ENCODE measurements at regions not wholly inside any gene's neighbourhood (a gene's known extent, or its start where the extent isn't known, plus 50 kb on each side); places are given as distances from the start of the nearest gene placed in this dataset.

- TF ChIP-seq CTCF (conservative IDR thresholded peaks at IDR 0.05), result peak; percentile 89
- H3K9ac ChIP-seq (ENCODE audit: extremely low read depth, low read length, poor library complexity, severe bottlenecking), result no peak overlapping the region
- H3K9me3 ChIP-seq (ENCODE audit: control insufficient read depth, low read length), result no peaks in the 10 kb centered on the region
- Mint-ChIP-seq H3K4me3 (no peak overlapping the region), H3K36me3 (ENCODE audit: low read depth) (no peaks in the 10 kb centered on the region), H3K27ac (no peak overlapping the region), H3K4me1 (no peaks in the 10 kb centered on the region), H3K9me3 (no peaks in the 10 kb centered on the region), H3K27me3 (ENCODE audit: insufficient read depth) (no peaks in the 10 kb centered on the region)
- no peak overlapping the region for H3K27ac ChIP-seq (ENCODE audit: low read depth, low read length)
- no peak overlapping the region for H3K4me3 ChIP-seq (ENCODE audit: low read length)
- WGBS, 2 experiments (ENCODE audit: insufficient coverage in 1 of 2, insufficient read length in 1 of 2), result 17 to 35% methylated on average over 1 to 2 of the region's 2 CpGs
- H3K4me1 ChIP-seq (ENCODE audit: control insufficient read depth, insufficient read depth, low read length), result no peaks in the 10 kb centered on the region
- H3K36me3 ChIP-seq (ENCODE audit: control insufficient read depth, insufficient read depth, low read length), result no peaks in the 10 kb centered on the region
- DNase-seq, result peak; percentile 83
- H3K27me3 ChIP-seq (ENCODE audit: control insufficient read depth, insufficient read depth, low read length, poor library complexity, severe bottlenecking), result no peaks in the 10 kb centered on the region
Measured at GRCh38 chr1:102174259-102174863, 177.6 kb upstream of the OLFM3 start.

- H3K9me3 ChIP-seq (ENCODE audit: control insufficient read depth, low read length), result no peaks in the 10 kb centered on the region
- no peak overlapping the region for H3K9ac ChIP-seq (ENCODE audit: extremely low read depth, low read length, poor library complexity, severe bottlenecking)
- Mint-ChIP-seq H3K27ac (no peak overlapping the region), H3K4me1 (no peaks in the 10 kb centered on the region), H3K36me3 (ENCODE audit: low read depth) (no peaks in the 10 kb centered on the region), H3K4me3 (no peak overlapping the region), H3K27me3 (ENCODE audit: insufficient read depth) (no peaks in the 10 kb centered on the region), H3K9me3 (no peaks in the 10 kb centered on the region)
- H3K4me1 ChIP-seq (ENCODE audit: control insufficient read depth, insufficient read depth, low read length), result no peaks in the 10 kb centered on the region
- no peaks in the 10 kb centered on the region for H3K36me3 ChIP-seq (ENCODE audit: control insufficient read depth, insufficient read depth, low read length)
- no peak overlapping the region for H3K4me3 ChIP-seq (ENCODE audit: low read length)
- no peaks in the 10 kb centered on the region for H3K27me3 ChIP-seq (ENCODE audit: control insufficient read depth, insufficient read depth, low read length, poor library complexity, severe bottlenecking)
- no peak for TF ChIP-seq CTCF (conservative IDR thresholded peaks at IDR 0.05)
- no peak overlapping the region for H3K27ac ChIP-seq (ENCODE audit: low read depth, low read length)
- no peak for DNase-seq
- 86% methylated on average over 1 of the region's 1 CpG; no CpG with 5 or more reads in 1 of the 2 experiments for WGBS, 2 experiments (ENCODE audit: insufficient coverage in 1 of 2, insufficient read length in 1 of 2)
Measured at GRCh38 chr1:102172200-102172599, 175.5 kb upstream of the OLFM3 start.

- 80 to 90% methylated on average over 1 of the region's 1 CpG for WGBS, 2 experiments (ENCODE audit: insufficient coverage in 1 of 2, insufficient read length in 1 of 2)
- Histone ChIP-seq H3K4me1 (ENCODE audit: control insufficient read depth, insufficient read depth, low read length) (no peaks in the 10 kb centered on the region), H3K27ac (ENCODE audit: low read depth, low read length) (no peak overlapping the region), H3K36me3 (ENCODE audit: control insufficient read depth, insufficient read depth, low read length) (no peaks in the 10 kb centered on the region), H3K9me3 (ENCODE audit: control insufficient read depth, low read length) (no peaks in the 10 kb centered on the region), H3K9ac (ENCODE audit: extremely low read depth, low read length, poor library complexity, severe bottlenecking) (no peak overlapping the region), H3K27me3 (ENCODE audit: control insufficient read depth, insufficient read depth, low read length, poor library complexity, severe bottlenecking) (no peaks in the 10 kb centered on the region), H3K4me3 (ENCODE audit: low read length) (no peak overlapping the region)
- Mint-ChIP-seq H3K36me3 (ENCODE audit: low read depth) (no peaks in the 10 kb centered on the region), H3K4me3 (no peak overlapping the region), H3K27ac (no peak overlapping the region), H3K9me3 (no peaks in the 10 kb centered on the region), H3K4me1 (peaks cover 10% of the 10 kb centered on the region), H3K27me3 (ENCODE audit: insufficient read depth) (no peaks in the 10 kb centered on the region)
- no peak for TF ChIP-seq CTCF (conservative IDR thresholded peaks at IDR 0.05)
- DNase-seq, result no peak
Measured at GRCh38 chr1:102163799-102164198, 167.1 kb upstream of the OLFM3 start.

All from endodermal cell (in vitro differentiated cells).